ENCODE measurements at regions not wholly inside any gene's neighbourhood (a gene's known extent, or its start where the extent isn't known, plus 50 kb on each side); places are given as distances from the start of the nearest gene placed in this dataset.

GRCh38 chr2:14560716-14561115 lies 71.8 kb upstream of the LRATD1 start:
- TF ChIP-seq POLR2A (IDR thresholded peaks at IDR 0.05; ENCODE audit: low read depth, low read length), result no peak
- no peak for TF ChIP-seq CTCF (IDR thresholded peaks at IDR 0.05 in 2 of 3, conservative IDR thresholded peaks at IDR 0.05 in 1 of 3; ENCODE audit: control insufficient read depth in 2 of 3, extremely low read depth in 1 of 3, insufficient read depth in 1 of 3, low read depth in 3 of 3, low read length in 3 of 3)
- TF ChIP-seq CHD2 (IDR thresholded peaks at IDR 0.05; ENCODE audit: borderline replicate concordance, low read depth, low read length), result no peak
- TF ChIP-seq MAX (IDR thresholded peaks at IDR 0.05; ENCODE audit: low read depth, low read length), result no peak
- no peak for TF ChIP-seq CEBPB (IDR thresholded peaks at IDR 0.05; ENCODE audit: borderline replicate concordance in 1 of 2, low read depth in 2 of 2, low read length in 2 of 2)
- no peak for TF ChIP-seq ZNF274 (IDR thresholded peaks at IDR 0.05; ENCODE audit: insufficient read depth, insufficient read length)
- TF ChIP-seq TCF3 (IDR thresholded peaks at IDR 0.05; ENCODE audit: borderline replicate concordance, insufficient read depth, low read depth, low read length), result no peak
- no peak for TF ChIP-seq MTA3 (IDR thresholded peaks at IDR 0.05; ENCODE audit: borderline replicate concordance, low read length)
- TF ChIP-seq ZNF24 (IDR thresholded peaks at IDR 0.05), result no peak
- TF ChIP-seq EP300 (IDR thresholded peaks at IDR 0.05; ENCODE audit: borderline replicate concordance in 1 of 2, control insufficient read depth in 1 of 2, low read depth in 2 of 2, low read length in 2 of 2), result no peak
